Tibial nerve (tissue), 4 donors: ENCODE measurements at regions not wholly inside any gene's neighbourhood (a gene's known extent, or its start where the extent isn't known, plus 50 kb on each side); places are given as distances from the start of the nearest gene placed in this dataset.

Source experiments
- EP300 ChIP-seq, 2 donors: sonication (generic); formaldehyde crosslinking; IDR thresholded peaks; one replicate each; pipeline ENCODE4 v1.6.1; 2017; ENCODE audit warnings: antibody characterized with exemption in 2 of 2, mild to moderate bottlenecking in 1 of 2
- POLR2A ChIP-seq, 2 donors: fragments of 450-650 bp; IDR thresholded peaks; one replicate each; pipeline ENCODE4 v1.6.1; 2017; ENCODE audit warnings: antibody characterized with exemption in 2 of 2, mild to moderate bottlenecking in 2 of 2, moderate library complexity in 2 of 2
- TF ChIP-seq, protein P1 (sequence below), 5 experiments: fragments of 200-600 bp in 3 of 5; fragments of 450-650 bp in 2 of 5; sonication (generic) in 3 of 5; IDR thresholded peaks; one replicate each; pipeline ENCODE4 v1.5.1; 2016 to 2019; ENCODE audit warnings: antibody characterized with exemption in 5 of 5, mild to moderate bottlenecking in 3 of 5, moderate library complexity in 2 of 5

DNA sequence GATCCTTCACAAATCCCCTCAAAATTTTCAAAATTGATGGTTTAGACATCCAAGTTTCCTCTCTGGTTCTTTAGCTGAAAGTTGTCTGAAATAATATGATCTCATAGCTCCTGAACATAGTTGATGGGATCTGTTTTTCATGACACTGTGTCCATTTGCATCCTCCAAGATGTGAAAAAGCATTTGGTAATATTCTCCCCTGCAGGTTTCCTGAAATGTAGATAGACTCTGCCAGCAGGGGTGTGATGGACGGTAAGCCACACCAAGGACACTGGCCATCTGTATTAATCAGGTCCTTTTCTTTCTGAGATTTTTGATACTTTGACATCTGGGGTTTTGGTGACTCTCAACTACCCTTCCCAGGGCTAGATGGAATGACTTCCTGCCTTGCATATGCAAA lies 79.6 kb upstream of the GRB10 start:
- TF ChIP-seq, protein P1, sequence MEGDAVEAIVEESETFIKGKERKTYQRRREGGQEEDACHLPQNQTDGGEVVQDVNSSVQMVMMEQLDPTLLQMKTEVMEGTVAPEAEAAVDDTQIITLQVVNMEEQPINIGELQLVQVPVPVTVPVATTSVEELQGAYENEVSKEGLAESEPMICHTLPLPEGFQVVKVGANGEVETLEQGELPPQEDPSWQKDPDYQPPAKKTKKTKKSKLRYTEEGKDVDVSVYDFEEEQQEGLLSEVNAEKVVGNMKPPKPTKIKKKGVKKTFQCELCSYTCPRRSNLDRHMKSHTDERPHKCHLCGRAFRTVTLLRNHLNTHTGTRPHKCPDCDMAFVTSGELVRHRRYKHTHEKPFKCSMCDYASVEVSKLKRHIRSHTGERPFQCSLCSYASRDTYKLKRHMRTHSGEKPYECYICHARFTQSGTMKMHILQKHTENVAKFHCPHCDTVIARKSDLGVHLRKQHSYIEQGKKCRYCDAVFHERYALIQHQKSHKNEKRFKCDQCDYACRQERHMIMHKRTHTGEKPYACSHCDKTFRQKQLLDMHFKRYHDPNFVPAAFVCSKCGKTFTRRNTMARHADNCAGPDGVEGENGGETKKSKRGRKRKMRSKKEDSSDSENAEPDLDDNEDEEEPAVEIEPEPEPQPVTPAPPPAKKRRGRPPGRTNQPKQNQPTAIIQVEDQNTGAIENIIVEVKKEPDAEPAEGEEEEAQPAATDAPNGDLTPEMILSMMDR (IDR thresholded peaks at IDR 0.05) = no peak
- TF ChIP-seq POLR2A (IDR thresholded peaks at IDR 0.05) (no peak), EP300 (IDR thresholded peaks at IDR 0.05) (no peak)
